ENCODE measurements at regions not wholly inside any gene's neighbourhood (a gene's known extent, or its start where the extent isn't known, plus 50 kb on each side); places are given as distances from the start of the nearest gene placed in this dataset.

GRCh38 chr6:74826263-74826662 lies 379.6 kb downstream of the COL12A1 start:
- TF ChIP-seq TCF4 (CRISPR knock-in tag; IDR thresholded peaks at IDR 0.05; ENCODE audit: borderline replicate concordance): no peak
- no peak for TF ChIP-seq CREB5 (CRISPR knock-in tag; IDR thresholded peaks at IDR 0.05; ENCODE audit: low read depth)
- no peak for TF ChIP-seq TOX (CRISPR knock-in tag; IDR thresholded peaks at IDR 0.05; ENCODE audit: borderline replicate concordance)
- TF ChIP-seq ZNF8 (CRISPR knock-in tag; IDR thresholded peaks at IDR 0.05): no peak
- no peak for TF ChIP-seq ARNTL (CRISPR knock-in tag; IDR thresholded peaks at IDR 0.05; ENCODE audit: borderline replicate concordance, low read depth)
- no peak for TF ChIP-seq OSR1 (CRISPR knock-in tag; IDR thresholded peaks at IDR 0.05)
- no peak for TF ChIP-seq ZFP3 (CRISPR knock-in tag; IDR thresholded peaks at IDR 0.05)

All from SK-N-SH treated with all-trans-retinoic acid at 6 μM for 48 hours (cell line).